Ovary (tissue), 3 donors: ENCODE measurements at regions not wholly inside any gene's neighbourhood (a gene's known extent, or its start where the extent isn't known, plus 50 kb on each side); places are given as distances from the start of the nearest gene placed in this dataset.

ENCODE experiments used
- EP300 ChIP-seq: sonication (generic); formaldehyde crosslinking; IDR thresholded peaks from one replicate; pipeline ENCODE4 v1.6.1; 2017; ENCODE audit warnings: antibody characterized with exemption
- POLR2A ChIP-seq: fragments of 450-650 bp; IDR thresholded peaks from one replicate; pipeline ENCODE4 v1.6.1; 2017; ENCODE audit warnings: antibody characterized with exemption, mild to moderate bottlenecking, moderate library complexity
- TF ChIP-seq, protein P1 (sequence below), 3 donors: fragments of 450-650 bp in 2 of 3; fragments of 200-600 bp in 1 of 3; IDR thresholded peaks; one replicate each; pipeline versions ENCODE4 v1.5.1 to v1.8.0; 2016 to 2022; ENCODE audit warnings: antibody characterized with exemption in 3 of 3, mild to moderate bottlenecking in 1 of 3
- donor health status: DM: no; HTN: no; CAD: no.

GRCh38 chr6:168929871-168930450, 323.7 kb downstream of the THBS2 start:
- TF ChIP-seq, protein P1, sequence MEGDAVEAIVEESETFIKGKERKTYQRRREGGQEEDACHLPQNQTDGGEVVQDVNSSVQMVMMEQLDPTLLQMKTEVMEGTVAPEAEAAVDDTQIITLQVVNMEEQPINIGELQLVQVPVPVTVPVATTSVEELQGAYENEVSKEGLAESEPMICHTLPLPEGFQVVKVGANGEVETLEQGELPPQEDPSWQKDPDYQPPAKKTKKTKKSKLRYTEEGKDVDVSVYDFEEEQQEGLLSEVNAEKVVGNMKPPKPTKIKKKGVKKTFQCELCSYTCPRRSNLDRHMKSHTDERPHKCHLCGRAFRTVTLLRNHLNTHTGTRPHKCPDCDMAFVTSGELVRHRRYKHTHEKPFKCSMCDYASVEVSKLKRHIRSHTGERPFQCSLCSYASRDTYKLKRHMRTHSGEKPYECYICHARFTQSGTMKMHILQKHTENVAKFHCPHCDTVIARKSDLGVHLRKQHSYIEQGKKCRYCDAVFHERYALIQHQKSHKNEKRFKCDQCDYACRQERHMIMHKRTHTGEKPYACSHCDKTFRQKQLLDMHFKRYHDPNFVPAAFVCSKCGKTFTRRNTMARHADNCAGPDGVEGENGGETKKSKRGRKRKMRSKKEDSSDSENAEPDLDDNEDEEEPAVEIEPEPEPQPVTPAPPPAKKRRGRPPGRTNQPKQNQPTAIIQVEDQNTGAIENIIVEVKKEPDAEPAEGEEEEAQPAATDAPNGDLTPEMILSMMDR (IDR thresholded peaks at IDR 0.05) = no peak
- TF ChIP-seq POLR2A (no peak), EP300 (no peak)
